Right ventricle myocardium superior (tissue), 1 donor: ENCODE measurements at regions not wholly inside any gene's neighbourhood (a gene's known extent, or its start where the extent isn't known, plus 50 kb on each side); places are given as distances from the start of the nearest gene placed in this dataset.

Experiments used
- ATAC-seq: fragments of 200-7000 bp; cut with Tn5 transposase; one replicate; pipeline ENCODE4 v1.9.1; 2020; ENCODE audit warnings: mild to moderate bottlenecking; ENCODE audit not compliant: poor library complexity
- DNase-seq: peaks from one replicate; pipeline ENCODE4 v3.0.0-alpha.2; 2020
- intact Hi-C: fragments of 100-400 bp; cut with DNase I; formaldehyde crosslinking; loops from one replicate; pipeline ENCODE4 v1.11.2; 2022
- donor health status: DM: no; HTN: yes; CAD: no; lungs with severe emphysema.

- DNase-seq = no peak
Observed at GRCh38 chr9:134487066-134487710, 154.4 kb upstream of the COL5A1 start.

GRCh38 chr9:134488331-134489280 is 153.0 kb upstream of the COL5A1 start:
- peak; percentile 73 for DNase-seq
- ATAC-seq = peak; percentile 54
- intact Hi-C loops = no loop called here

More at GRCh38 chr9:134487066-134487710, 154.4 kb upstream of the COL5A1 start:
- ATAC-seq = no peak
- intact Hi-C loops = no loop called here

- ATAC-seq = no peak
- intact Hi-C loops = no loop called here
- no peak for DNase-seq
Observed at GRCh38 chr9:134489621-134490408, 151.8 kb upstream of the COL5A1 start.

GRCh38 chr9:134490446-134490845 is 151.2 kb upstream of the COL5A1 start:
- no peak for ATAC-seq
- peak; percentile 34 for DNase-seq
- intact Hi-C loops = no loop called here

DNA sequence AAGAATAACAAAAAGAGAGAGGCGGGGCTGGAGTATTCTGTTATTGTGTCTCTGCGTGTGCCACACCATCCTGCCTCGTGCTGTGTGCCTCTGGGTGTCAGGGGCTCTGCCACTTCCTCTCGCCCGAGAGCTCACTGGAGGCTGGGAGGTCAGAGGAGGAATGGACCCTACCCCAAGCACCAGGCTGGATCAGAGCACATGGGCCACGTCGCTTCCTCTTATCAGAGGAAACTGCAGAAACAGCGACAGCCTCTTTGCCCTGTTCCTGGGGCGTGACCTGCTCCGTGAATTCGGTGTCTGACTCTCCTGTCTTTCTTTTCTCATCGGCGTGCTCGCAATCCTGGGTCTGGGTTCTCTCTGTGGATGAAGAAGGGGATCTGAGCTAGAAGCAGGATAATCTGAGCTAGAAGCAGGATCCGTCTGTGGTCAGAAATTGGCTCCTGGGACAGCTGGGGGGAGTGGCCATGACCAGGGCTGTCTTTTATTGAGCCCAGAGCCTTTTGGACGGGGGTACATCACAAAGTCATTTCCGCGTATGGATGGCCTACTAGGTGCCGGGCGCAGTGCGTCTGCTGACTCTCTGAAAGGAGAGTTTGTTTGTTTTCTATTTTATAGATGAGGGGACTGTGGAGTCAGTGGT is 150.3 kb upstream of the COL5A1 start:
- ATAC-seq (no peak), DNase-seq (peak; percentile 36)
- intact Hi-C loops = no loop called here

DNA sequence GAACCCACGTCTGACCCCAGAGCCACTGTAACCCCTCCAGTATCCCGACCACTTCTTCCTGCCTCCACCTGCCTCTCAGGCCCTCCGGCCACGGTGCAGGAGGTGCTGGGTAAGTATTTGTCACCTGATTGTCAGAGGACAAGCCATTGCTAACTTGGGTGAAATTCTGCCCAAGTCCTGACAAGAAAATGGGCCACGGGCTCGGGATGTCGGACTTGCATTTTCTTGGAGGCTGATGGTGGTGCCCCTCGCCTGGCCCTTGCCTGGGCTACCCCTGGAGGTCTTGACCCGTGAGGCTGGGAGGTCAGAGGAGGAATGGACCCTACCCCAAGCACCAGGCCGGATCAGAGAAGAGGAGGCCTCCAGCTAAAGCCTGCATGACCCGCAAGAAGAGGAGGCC is 149.7 kb upstream of the COL5A1 start:
- intact Hi-C loops = no loop called here
- no peak for ATAC-seq
- peak; percentile 38 for DNase-seq

DNA sequence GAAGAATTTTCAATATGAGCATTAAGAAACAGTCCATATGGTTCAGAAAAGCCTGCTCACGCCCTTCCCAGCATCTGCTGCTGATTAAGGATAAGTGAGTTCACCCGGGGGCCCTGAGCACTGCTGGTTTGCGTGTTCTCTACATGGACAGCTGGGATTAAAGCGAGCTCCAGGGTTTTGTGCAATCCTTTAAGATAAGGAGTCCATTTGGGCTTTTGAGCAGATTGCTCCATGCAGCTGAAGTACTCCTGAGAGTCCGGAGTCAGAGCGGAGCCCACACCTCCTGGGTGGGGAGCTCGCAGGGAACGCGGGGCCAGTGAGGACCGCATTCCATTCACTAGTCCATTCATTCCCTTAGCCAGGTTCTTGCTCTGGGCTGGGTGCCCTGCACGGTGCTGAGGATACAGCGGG is 149.3 kb upstream of the COL5A1 start:
- peak; percentile 84 for DNase-seq
- ATAC-seq = peak; percentile 80
- intact Hi-C loops = no loop called here

DNA sequence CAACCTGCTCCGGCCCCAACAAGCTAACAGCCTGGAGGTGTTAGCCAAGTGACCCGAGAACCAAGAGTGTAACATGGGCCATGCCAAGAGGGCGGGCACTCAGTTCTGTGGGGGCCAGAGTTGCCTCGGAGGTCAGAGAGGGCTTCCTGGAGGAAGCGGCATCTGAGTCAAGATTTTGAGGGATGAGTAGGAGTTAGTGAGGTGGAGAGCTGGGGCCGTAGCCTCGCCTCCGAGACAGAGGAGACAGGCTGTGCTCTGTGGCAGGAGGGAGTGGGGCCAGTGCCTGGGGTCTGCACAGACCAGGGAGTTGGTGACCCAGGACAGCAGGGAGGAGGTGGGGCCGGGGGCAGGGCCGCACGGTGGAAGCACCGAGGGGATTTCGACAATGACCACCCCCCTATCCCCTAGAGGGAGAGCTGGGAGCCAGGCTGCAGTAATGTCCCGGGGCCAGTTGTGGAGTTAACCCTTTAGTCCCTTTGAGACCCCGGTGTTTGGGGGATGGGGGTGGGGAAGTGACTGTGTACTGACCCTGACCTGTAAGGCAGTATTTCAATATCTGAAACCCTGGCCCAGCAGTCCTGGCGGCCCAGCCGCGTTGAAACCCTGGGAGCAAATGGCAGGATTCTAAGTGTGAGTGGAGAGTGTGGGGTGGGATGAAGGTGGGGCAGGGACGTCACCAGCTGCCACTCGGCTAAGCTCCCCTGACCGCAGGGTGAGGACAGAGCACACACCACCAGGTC is 148.7 kb upstream of the COL5A1 start:
- DNase-seq (peak; percentile 36), ATAC-seq (no peak)
- intact Hi-C loops = no loop called here

DNA sequence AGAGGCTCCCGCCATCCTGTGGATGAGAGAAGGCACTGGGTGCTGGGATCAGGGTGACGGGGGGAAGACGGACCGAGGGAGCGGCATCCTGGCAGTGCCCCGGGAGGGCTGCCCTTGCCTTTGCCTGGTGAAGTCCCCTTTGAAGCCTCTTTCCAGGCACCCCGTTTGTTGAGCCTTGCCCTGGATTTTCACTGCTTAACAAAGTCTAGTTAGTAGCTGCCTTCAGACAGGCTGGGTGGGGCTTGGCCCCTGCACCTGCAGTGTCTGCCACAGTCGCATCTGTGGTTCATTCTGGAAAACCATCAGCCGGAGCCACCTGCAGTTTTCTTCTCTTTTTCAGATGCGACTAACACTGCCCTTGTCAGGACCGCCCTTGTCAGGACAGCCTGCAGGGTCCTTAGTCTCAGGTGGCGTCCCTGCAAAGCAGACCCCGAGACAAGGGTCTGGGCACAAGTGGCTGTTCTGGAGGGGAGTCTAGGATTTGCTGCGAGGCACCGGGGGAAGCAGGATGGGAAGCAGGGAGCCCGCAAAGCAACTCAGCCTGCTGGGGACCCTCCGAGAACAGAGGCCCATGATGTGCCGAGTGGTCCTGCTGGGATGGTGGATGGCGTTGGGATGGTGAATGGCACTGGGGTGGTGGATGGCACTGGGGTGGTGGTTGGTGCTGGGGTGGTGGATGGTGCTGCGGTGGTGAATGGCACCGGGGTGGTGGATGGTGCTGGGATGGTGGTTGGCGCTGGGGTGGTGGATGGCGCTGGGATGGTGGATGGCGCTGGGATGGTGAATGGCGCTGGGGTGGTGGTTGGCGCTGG is 147.9 kb upstream of the COL5A1 start:
- ATAC-seq (no peak), DNase-seq (peak; percentile 43)
- intact Hi-C loops = no loop called here

- ATAC-seq = no peak
- no peak for DNase-seq
- intact Hi-C loops = no loop called here
Observed at GRCh38 chr9:134494273-134494815, 147.3 kb upstream of the COL5A1 start.

DNA sequence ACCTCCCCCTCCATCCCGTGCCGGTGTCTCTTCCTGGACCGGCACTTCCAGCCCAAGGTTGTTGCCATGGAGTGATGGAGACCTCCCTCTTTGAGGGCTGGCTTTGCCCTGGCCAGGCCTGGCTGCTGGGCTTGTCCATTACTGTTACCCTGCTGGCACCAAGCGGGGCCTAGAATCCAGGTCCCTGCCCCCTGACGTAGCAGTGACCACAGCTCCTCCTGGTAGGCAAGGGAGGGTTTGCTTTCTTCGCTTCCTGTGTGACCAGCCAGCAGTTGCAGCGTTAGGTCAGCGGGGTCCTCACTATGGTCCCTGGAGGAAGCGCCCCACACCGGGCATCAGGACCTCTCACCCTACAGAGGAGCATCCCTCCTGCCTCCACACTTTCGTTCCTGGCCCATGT is 146.7 kb upstream of the COL5A1 start:
- ATAC-seq = no peak
- intact Hi-C loops = no loop called here
- DNase-seq = no peak

- DNase-seq (no peak), ATAC-seq (no peak)
- intact Hi-C loops = no loop called here
Observed at GRCh38 chr9:134495881-134496412, 145.7 kb upstream of the COL5A1 start.

- ATAC-seq (no peak), DNase-seq (no peak)
- intact Hi-C loops = no loop called here
Observed at GRCh38 chr9:134496413-134497282, 145.0 kb upstream of the COL5A1 start.

- no peak for ATAC-seq
- intact Hi-C loops = no loop called here
- DNase-seq = no peak
Observed at GRCh38 chr9:134497283-134497860, 144.2 kb upstream of the COL5A1 start.

GRCh38 chr9:134498814-134499166 is 142.8 kb upstream of the COL5A1 start:
- no peak for ATAC-seq
- DNase-seq = no peak
- intact Hi-C loops = no loop called here
